WTC11 (cell line): ENCODE measurements at regions not wholly inside any gene's neighbourhood (a gene's known extent, or its start where the extent isn't known, plus 50 kb on each side); places are given as distances from the start of the nearest gene placed in this dataset.

Experiments used
- CREM ChIP-seq: sonication (generic); formaldehyde crosslinking; IDR thresholded peaks from 2 replicates; pipeline ENCODE4 v1.8.1; 2022; ENCODE audit warnings: mild to moderate bottlenecking, missing genetic modification reagents, moderate library complexity
- CTCF ChIP-seq: fragments of 200-600 bp; IDR thresholded peaks from 2 replicates; pipeline ENCODE4 v1.8.0; 2022; ENCODE audit warnings: antibody characterized with exemption
- ETV6 ChIP-seq: sonication (generic); formaldehyde crosslinking; IDR thresholded peaks from 2 replicates; pipeline ENCODE4 v1.8.1; 2022; ENCODE audit warnings: mild to moderate bottlenecking, missing genetic modification reagents
- JUN ChIP-seq: sonication (generic); formaldehyde crosslinking; IDR thresholded peaks from 2 replicates; pipeline ENCODE4 v1.8.0; 2023; ENCODE audit warnings: mild to moderate bottlenecking, missing genetic modification reagents
- NFYB ChIP-seq: sonication (generic); formaldehyde crosslinking; conservative IDR thresholded peaks from 2 replicates; pipeline ENCODE4 v1.8.0; 2022; ENCODE audit warnings: low read depth, missing genetic modification reagents
- PRDM15 ChIP-seq: sonication (generic); formaldehyde crosslinking; IDR thresholded peaks from 2 replicates; pipeline ENCODE4 v1.8.0; 2022; ENCODE audit warnings: missing genetic modification reagents
- TCF7 ChIP-seq: sonication (generic); formaldehyde crosslinking; IDR thresholded peaks from 2 replicates; pipeline ENCODE4 v1.8.0; 2022; ENCODE audit warnings: mild to moderate bottlenecking, low read depth, missing genetic modification reagents, moderate library complexity

GRCh38 chr2:5098286-5098685 lies 593.9 kb upstream of the SOX11 start:
- TF ChIP-seq CTCF (no peak), NFYB (CRISPR knock-in tag) (no peak), PRDM15 (no peak), CREM (no peak), ETV6 (CRISPR knock-in tag) (no peak), TCF7 (CRISPR knock-in tag) (no peak), JUN (CRISPR knock-in tag) (no peak)
